T-helper 17 cell (primary cell): ENCODE measurements at regions not wholly inside any gene's neighbourhood (a gene's known extent, or its start where the extent isn't known, plus 50 kb on each side); places are given as distances from the start of the nearest gene placed in this dataset.

Experiments used
- ATAC-seq: fragments of 150-1000 bp; cut with Tn5 transposase; 2 replicates; pipeline ENCODE4 v1.10.0; 2021; ENCODE audit warnings: mild to moderate bottlenecking, moderate library complexity
- DNase-seq, 3 donors: peaks; one replicate each; pipeline versions ENCODE4 v3.0.0 to v3.0.0-alpha.2; 2020 to 2021
- H3K9me3 ChIP-seq: one replicate; pipeline ENCODE4 v1.7.0; 2013; ENCODE audit warnings: low read length, mild to moderate bottlenecking; ENCODE audit not compliant: control insufficient read depth, poor library complexity, severe bottlenecking
- H3K27ac Mint-ChIP-seq: one replicate; pipeline ENCODE4 v1.8.0; 2022; ENCODE audit warnings: mild to moderate bottlenecking, moderate library complexity, mixed read lengths
- H3K27me3 Mint-ChIP-seq: one replicate; pipeline ENCODE4 v1.8.0; 2022; ENCODE audit warnings: mixed read lengths
- H3K36me3 Mint-ChIP-seq: one replicate; pipeline ENCODE4 v1.8.0; 2022; ENCODE audit warnings: low read depth, mixed read lengths
- H3K4me1 Mint-ChIP-seq: one replicate; pipeline ENCODE4 v1.8.0; 2022; ENCODE audit warnings: mild to moderate bottlenecking, mixed read lengths
- H3K4me3 Mint-ChIP-seq: one replicate; pipeline ENCODE4 v1.8.0; 2022; ENCODE audit warnings: mild to moderate bottlenecking, moderate library complexity, mixed read lengths

DNA sequence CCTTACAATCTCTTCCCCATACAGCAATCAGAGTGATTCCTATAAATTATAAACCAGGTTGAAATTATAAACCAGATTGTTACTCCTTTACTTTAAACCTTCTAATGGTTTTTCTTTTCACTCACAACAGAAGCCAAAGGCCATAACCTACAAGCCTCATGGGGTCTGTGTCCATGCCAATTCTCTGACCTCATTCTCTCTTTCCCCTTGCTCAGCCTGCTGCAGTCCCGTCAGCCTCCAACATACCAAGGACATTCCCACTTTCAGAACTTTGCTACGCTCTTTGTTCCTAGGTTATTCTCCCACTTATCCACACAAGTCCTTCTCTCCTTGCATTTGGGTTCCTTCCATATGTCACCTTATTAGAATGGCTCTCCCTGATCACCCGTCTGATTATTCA, 277.9 kb upstream of the TCF21 start:
- Mint-ChIP-seq H3K27me3 (no peaks in the 10 kb centered on the region), H3K36me3 (no peaks in the 10 kb centered on the region), H3K4me1 (no peaks in the 10 kb centered on the region), H3K4me3 (no peak overlapping the region), H3K27ac (no peak overlapping the region)
- no peak for ATAC-seq
- H3K9me3 ChIP-seq = no peaks in the 10 kb centered on the region
- no peak for DNase-seq

DNA sequence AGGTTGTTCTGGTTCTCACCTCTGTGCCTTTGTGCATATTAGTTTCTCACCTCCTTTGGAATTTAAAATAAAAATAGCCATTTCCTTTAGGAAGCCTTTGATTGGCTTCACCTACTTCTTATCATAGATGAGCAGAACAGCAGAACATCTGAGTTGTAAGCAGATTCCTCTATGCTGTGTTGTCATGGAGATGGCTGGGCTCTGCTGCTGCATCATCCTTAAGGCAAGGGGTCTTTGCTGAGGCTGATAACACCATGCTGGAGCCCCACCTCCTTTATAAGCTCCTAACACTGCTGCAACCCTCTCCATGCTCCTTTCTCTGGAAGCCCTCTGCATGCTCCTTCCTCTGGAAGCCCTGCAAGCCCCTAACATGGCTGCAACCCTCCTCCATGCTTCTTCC, 276.5 kb upstream of the TCF21 start:
- no peaks in the 10 kb centered on the region for H3K27me3 Mint-ChIP-seq
- H3K4me3 Mint-ChIP-seq = no peak overlapping the region
- DNase-seq (no peak), ATAC-seq (no peak)
- H3K9me3 ChIP-seq = no peaks in the 10 kb centered on the region
- H3K4me1 Mint-ChIP-seq = no peaks in the 10 kb centered on the region
- H3K36me3 Mint-ChIP-seq = no peaks in the 10 kb centered on the region
- no peak overlapping the region for H3K27ac Mint-ChIP-seq

DNA sequence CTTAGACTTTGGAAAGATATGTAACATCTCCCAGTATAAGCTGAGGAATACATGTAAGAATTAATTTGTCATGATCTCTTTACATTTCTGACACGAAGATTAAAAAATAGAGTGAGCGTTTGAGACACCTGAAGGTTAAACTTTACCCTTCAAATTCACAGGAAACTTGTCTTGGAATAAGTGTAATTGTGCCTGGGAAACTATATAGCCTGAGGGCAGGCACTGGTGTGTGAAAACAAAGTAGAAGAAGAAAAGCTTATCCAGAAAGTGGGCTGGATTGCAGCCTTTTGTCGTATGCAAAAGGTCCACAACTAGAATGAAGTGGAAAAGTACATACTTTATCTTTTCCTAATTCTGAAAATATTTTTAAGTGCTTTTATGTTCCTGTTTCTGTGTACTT, 275.7 kb upstream of the TCF21 start:
- Mint-ChIP-seq H3K4me1 (no peaks in the 10 kb centered on the region), H3K4me3 (no peak overlapping the region), H3K27ac (no peak overlapping the region), H3K27me3 (no peaks in the 10 kb centered on the region), H3K36me3 (no peaks in the 10 kb centered on the region)
- no peak for ATAC-seq
- no peak for DNase-seq
- H3K9me3 ChIP-seq = no peaks in the 10 kb centered on the region

DNA sequence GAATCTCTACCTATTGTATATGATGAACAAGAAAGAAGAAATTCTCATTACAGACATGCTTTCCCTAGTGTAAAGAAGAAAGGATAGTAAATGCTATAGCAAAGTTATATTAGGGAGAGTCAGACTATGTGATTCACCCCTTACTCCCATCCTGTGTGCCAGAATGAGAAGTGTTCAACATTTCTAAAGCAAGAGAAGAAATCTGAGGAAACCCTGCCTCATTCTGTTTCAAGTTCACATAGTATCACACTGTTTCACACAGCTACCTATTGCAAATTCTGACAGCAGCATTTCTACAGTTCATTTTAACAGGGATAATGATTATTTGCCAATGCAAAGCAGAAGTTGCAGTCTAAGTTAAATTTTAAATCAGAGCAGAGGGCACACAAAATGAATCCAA, 267.2 kb upstream of the TCF21 start:
- no peaks in the 10 kb centered on the region for H3K4me1 Mint-ChIP-seq
- no peak overlapping the region for H3K4me3 Mint-ChIP-seq
- DNase-seq (no peak), ATAC-seq (no peak)
- no peaks in the 10 kb centered on the region for H3K9me3 ChIP-seq
- H3K27ac Mint-ChIP-seq = no peak overlapping the region
- no peaks in the 10 kb centered on the region for H3K27me3 Mint-ChIP-seq
- H3K36me3 Mint-ChIP-seq = no peaks in the 10 kb centered on the region

DNA sequence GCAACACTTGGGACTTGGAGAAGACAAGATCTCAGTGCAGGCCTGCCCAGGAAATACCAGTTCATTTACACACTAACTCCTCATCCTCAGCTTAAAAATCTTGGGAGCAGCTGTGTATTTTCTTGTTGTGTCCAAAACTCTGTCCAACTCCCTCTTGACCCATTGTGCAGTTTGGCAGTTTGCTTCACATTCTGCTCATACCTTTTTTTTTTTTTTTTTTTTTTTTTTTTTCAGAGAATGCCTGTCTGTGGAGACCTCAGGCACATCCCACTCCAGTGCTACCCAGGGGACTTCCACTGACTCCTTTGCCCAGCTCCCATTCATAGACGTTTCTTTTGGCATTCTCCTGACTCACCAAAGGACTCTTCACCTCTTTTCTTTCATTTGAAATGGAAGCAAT, 265.8 kb upstream of the TCF21 start:
- ATAC-seq (no peak), DNase-seq (no peak)
- no peaks in the 10 kb centered on the region for H3K9me3 ChIP-seq
- no peaks in the 10 kb centered on the region for H3K4me1 Mint-ChIP-seq
- H3K4me3 Mint-ChIP-seq = no peak overlapping the region
- H3K27me3 Mint-ChIP-seq = no peaks in the 10 kb centered on the region
- H3K27ac Mint-ChIP-seq = no peak overlapping the region
- no peaks in the 10 kb centered on the region for H3K36me3 Mint-ChIP-seq

DNA sequence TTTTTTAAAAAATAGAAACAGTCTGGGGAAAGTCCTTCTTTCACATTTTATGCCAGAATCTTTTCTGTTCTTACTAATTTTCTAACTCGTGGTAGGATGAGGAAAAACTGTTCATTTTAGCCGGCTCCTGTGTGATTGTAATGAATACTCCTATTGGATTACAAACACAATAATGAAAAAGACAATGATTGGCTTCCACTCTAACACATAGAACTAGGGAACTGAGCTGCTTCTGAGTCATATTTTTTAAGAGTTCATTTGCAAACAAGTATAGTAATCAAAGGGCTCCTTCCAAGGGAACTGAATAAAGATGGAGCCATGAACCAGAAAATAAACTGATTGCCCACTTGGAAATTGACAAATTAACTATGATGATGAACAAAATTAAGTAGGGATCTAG, 265.3 kb upstream of the TCF21 start:
- Mint-ChIP-seq H3K27me3 (no peaks in the 10 kb centered on the region), H3K4me1 (no peaks in the 10 kb centered on the region), H3K36me3 (no peaks in the 10 kb centered on the region), H3K27ac (no peak overlapping the region), H3K4me3 (no peak overlapping the region)
- no peaks in the 10 kb centered on the region for H3K9me3 ChIP-seq
- ATAC-seq (no peak), DNase-seq (no peak)

DNA sequence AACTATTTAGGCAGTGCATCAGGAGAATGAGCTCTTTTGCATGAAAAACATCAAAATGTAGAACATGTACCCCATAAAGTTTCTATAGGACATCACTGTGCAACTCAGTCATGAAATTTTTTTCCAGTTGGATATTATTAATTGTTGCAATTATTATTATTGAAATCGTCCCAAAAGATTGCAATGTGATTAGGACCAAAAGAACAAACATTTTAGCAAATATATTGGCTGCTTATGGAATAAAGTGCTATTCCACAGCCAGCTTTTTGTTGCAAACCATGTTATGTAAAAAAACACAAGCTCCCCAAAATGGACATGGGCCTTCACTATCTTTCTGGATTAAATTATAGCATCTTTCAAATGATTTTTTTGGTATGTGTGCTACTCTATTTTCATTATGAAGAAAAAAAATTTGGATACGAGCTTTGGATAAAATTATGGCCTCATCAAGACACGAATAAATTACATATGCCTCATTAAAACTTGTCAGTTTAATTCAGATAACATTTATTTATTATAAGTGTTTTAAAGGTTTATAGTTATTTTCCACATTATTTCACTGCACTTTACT, 262.7 kb upstream of the TCF21 start:
- Mint-ChIP-seq H3K27ac (no peak overlapping the region), H3K4me3 (no peak overlapping the region), H3K36me3 (no peaks in the 10 kb centered on the region), H3K27me3 (no peaks in the 10 kb centered on the region), H3K4me1 (no peaks in the 10 kb centered on the region)
- DNase-seq (no peak), ATAC-seq (no peak)
- no peaks in the 10 kb centered on the region for H3K9me3 ChIP-seq

DNA sequence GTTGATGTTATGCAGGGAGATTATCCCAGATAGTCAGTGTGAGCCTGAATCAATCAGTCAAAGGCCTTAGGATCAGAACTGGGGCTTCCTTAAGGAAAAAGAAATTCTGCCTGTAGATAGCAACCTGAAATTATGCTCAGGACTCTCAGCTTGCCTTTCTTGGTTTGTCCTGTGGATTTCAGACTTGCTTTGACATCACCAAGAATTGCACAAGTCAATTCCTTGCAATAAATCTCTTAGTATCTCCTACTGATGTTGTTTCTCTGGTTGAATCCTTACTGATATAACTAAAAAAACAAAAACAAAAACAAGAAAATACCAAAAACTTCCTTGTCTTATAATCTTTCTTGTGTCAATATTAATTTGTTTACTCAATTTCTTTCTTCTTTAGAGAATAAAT, 258.9 kb upstream of the TCF21 start:
- no peak overlapping the region for H3K4me3 Mint-ChIP-seq
- no peaks in the 10 kb centered on the region for H3K9me3 ChIP-seq
- no peaks in the 10 kb centered on the region for H3K4me1 Mint-ChIP-seq
- H3K27me3 Mint-ChIP-seq = no peaks in the 10 kb centered on the region
- no peak overlapping the region for H3K27ac Mint-ChIP-seq
- no peaks in the 10 kb centered on the region for H3K36me3 Mint-ChIP-seq
- ATAC-seq = no peak
- no peak for DNase-seq

DNA sequence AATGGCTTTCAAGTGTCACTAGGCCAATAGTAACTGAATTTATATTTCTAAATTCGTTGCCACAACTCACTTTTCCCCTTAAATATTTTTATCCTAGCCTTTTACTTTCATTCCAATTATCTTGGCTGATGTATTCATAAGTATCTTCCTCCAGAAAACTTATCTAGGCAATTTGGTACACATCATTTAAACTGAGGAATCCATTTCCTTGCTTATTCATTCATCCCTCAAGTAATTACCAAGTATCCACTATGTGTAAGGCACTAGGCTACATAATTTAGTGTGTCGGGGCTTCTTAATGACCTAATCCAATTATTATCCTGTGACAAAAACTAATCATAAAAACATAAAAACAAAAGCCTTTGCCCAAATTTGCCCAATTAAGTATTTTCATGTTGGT, 258.3 kb upstream of the TCF21 start:
- H3K27me3 Mint-ChIP-seq = no peaks in the 10 kb centered on the region
- ATAC-seq (no peak), DNase-seq (no peak)
- no peaks in the 10 kb centered on the region for H3K9me3 ChIP-seq
- H3K36me3 Mint-ChIP-seq = no peaks in the 10 kb centered on the region
- H3K4me3 Mint-ChIP-seq = no peak overlapping the region
- H3K27ac Mint-ChIP-seq = no peak overlapping the region
- H3K4me1 Mint-ChIP-seq = no peaks in the 10 kb centered on the region

DNA sequence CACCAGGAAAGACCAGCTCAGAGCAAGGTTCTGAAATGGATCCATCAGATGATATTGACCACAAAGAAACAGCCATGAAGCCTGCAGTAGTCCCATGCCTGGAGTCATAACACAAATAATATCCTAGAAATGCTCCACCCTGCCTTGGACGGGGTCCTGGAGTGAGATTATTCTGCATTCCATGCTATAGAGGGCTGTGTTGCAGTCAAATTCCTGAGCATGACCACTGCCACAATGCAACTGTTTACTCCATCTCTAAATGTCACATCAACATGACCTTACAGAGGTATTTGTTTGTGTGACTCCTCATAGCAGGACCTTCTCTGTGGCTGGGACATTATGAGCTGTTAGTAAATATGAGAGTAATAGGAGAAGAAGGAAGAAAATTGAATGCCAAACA, 257.5 kb upstream of the TCF21 start:
- ATAC-seq = no peak

DNA sequence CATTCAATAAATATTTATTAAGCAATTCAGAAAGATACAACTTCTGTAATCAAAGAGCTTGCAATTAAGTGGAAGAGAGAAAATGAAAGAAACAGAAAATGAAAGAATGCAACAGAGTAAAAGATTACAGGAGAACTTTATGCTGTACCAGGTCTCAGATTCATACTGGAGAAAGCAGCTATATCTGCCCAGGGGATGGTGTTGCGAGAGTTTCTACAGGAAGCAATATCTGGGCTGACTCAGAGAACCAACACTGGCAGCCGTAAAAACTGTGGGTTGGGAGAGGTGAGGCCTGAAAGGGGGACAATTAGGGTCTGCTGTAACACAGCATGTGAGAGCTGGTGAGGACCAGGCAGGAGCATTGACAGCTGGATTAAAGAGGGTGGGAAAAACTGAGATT, 256.7 kb upstream of the TCF21 start:
- Mint-ChIP-seq H3K36me3 (no peaks in the 10 kb centered on the region), H3K4me3 (no peak overlapping the region), H3K4me1 (no peaks in the 10 kb centered on the region), H3K27me3 (no peaks in the 10 kb centered on the region), H3K27ac (no peak overlapping the region)
- H3K9me3 ChIP-seq = no peaks in the 10 kb centered on the region
- ATAC-seq = no peak
- no peak for DNase-seq

More for the DNA sequence above, 257.5 kb upstream of the TCF21 start:
- Mint-ChIP-seq H3K4me1 (no peaks in the 10 kb centered on the region), H3K4me3 (no peak overlapping the region), H3K27me3 (no peaks in the 10 kb centered on the region), H3K27ac (no peak overlapping the region), H3K36me3 (no peaks in the 10 kb centered on the region)
- no peak for DNase-seq
- no peaks in the 10 kb centered on the region for H3K9me3 ChIP-seq

DNA sequence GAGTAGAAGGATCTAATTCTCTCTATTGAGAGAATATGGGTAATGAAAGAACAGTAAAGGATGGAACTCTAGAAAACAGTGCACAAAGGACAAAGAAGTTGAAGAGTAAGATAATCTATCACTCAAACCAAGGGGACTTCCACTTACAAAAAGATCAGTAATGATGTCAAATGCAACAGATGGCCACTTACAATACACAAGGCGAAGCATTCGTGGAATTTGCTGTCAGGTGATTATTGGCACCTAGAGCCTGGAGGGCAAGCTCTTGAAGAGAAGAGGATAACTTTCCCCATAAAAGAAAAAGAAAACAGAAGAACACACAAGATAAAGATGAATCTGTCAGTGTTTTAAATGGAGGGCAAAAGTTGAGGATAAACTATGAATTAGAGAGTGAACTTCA, 256.0 kb upstream of the TCF21 start:
- no peaks in the 10 kb centered on the region for H3K4me1 Mint-ChIP-seq
- DNase-seq = no peak
- no peaks in the 10 kb centered on the region for H3K27me3 Mint-ChIP-seq
- H3K4me3 Mint-ChIP-seq = no peak overlapping the region
- H3K27ac Mint-ChIP-seq = no peak overlapping the region
- H3K36me3 Mint-ChIP-seq = no peaks in the 10 kb centered on the region
- no peaks in the 10 kb centered on the region for H3K9me3 ChIP-seq
- no peak for ATAC-seq

DNA sequence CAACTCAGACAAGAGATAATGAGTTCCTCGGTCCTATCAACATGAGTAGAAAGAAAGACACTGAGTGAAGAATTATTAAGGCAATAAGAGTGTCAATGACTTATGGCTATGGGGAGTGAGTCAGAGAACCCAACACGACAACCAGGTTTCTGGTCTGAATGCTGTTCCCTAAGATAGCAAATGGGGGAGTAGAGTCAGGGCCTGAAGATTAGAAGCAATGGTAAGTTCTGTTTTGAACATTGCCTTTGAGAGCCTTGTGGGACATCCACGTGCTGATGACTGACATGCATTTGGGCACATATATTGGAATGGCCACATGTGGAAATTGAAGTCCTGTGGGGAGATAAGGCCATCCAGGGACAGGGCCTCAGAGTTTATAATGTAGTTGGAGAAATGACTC, 254.4 kb upstream of the TCF21 start:
- H3K36me3 Mint-ChIP-seq = no peaks in the 10 kb centered on the region
- H3K9me3 ChIP-seq = no peaks in the 10 kb centered on the region
- H3K27ac Mint-ChIP-seq = no peak overlapping the region
- ATAC-seq = no peak
- DNase-seq = no peak
- H3K4me3 Mint-ChIP-seq = no peak overlapping the region
- H3K4me1 Mint-ChIP-seq = no peaks in the 10 kb centered on the region
- no peaks in the 10 kb centered on the region for H3K27me3 Mint-ChIP-seq

DNA sequence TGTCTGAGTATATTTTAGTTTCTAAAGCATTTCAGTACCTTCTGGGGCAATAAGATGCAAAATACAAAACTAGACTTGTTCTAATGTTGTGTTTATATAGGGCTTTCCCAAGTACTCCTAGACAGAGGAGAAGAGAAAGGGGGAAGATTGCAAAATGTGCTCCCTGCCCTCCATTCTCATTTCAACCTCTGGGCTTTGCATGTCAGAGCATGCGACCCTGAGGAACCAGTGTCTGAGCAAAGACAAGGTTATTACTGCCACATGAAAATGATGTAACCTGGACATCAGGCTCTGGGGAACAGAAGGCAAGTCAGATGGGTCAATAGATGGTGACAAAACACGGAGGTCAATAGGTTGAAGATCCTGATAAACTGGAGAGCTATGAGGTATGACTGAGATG, 253.5 kb upstream of the TCF21 start:
- no peaks in the 10 kb centered on the region for H3K36me3 Mint-ChIP-seq
- no peak overlapping the region for H3K27ac Mint-ChIP-seq
- no peak overlapping the region for H3K4me3 Mint-ChIP-seq
- ATAC-seq = no peak
- no peak for DNase-seq
- H3K4me1 Mint-ChIP-seq = no peaks in the 10 kb centered on the region
- no peaks in the 10 kb centered on the region for H3K9me3 ChIP-seq
- H3K27me3 Mint-ChIP-seq = no peaks in the 10 kb centered on the region

DNA sequence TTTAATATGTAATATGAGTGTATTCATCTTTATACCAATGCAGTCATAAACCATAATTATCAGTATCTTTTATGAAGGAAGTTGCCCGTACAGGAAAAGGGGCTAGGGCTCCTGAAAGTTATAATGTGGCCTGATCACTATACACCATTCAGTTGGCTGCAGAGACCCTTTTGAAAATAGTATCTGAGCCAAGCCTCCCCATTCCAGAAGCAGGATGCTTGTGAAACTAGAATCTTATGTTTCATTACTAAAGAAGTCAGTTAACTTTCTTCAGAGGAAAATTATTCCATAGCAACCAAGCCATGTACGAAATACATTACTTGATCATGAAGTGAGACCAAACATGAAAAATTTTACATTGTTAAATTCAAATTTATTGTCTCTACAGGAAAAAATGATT, 251.5 kb upstream of the TCF21 start:
- H3K27ac Mint-ChIP-seq = no peak overlapping the region
- no peaks in the 10 kb centered on the region for H3K9me3 ChIP-seq
- no peak for ATAC-seq
- DNase-seq = no peak
- H3K4me3 Mint-ChIP-seq = no peak overlapping the region
- no peaks in the 10 kb centered on the region for H3K36me3 Mint-ChIP-seq
- no peaks in the 10 kb centered on the region for H3K4me1 Mint-ChIP-seq
- no peaks in the 10 kb centered on the region for H3K27me3 Mint-ChIP-seq
